K562 (cell line): ENCODE measurements at regions not wholly inside any gene's neighbourhood (a gene's known extent, or its start where the extent isn't known, plus 50 kb on each side); places are given as distances from the start of the nearest gene placed in this dataset.

Experiments used
- ATAC-seq: fragments of 200-7000 bp; cut with Tn5 transposase; 3 replicates; pipeline ENCODE4 v1.9.1; 2020; ENCODE audit warnings: moderate library complexity
- BruUV-seq: library from RNA; stranded (reverse); fragments of 400-500 nt; replicated peaks from 2 replicates; lab custom pipeline; 2021; lab: Mats Ljungman, UMichigan
- CTCF ChIA-PET: fragments of 300-600 bp; formaldehyde crosslinking; extraction: SDS; loops from one replicate; lab custom pipeline; 2021; ENCODE audit warnings: low intra/inter-chr PET ratio; lab: Yijun Ruan, JAX
- POLR2A ChIA-PET: fragments of 300-600, 350-650 bp; sonication (Branson Sonifier 250); formaldehyde crosslinking; extraction: SDS; loops from one replicate; lab custom pipeline; 2021; ENCODE audit warnings: antibody characterized with exemption, inconsistent platforms; lab: Yijun Ruan, JAX
- DNase-seq, 4 experiments: peaks; one replicate each; pipeline versions ENCODE4 v3.0.0 to v3.0.0-alpha.2; 2011 to 2018; ENCODE audit warnings: low spot score in 3 of 4, mixed read lengths in 3 of 4; ENCODE audit errors: extremely low read depth in 1 of 4
- FAIRE-seq: peaks from 2 replicates; lab custom pipeline; 2011; peaks lifted over from hg19 to GRCh38; lab: Jason Lieb, UNC
- H2AFZ ChIP-seq: 2 replicates; pipeline ENCODE4 v1.6.0; 2011; ENCODE audit warnings: low read depth, low read length, control low read depth, inconsistent platforms
- H3K27ac ChIP-seq: fragments of 200-600 bp; 3 replicates; pipeline ENCODE4 v1.8.0; 2011; ENCODE audit warnings: low read depth, mild to moderate bottlenecking, control low read depth, inconsistent platforms, low read length, moderate library complexity, mixed read lengths; ENCODE audit errors: extremely low read depth
- H3K27me3 ChIP-seq, 2 experiments: fragments of 300-600 bp in 1 of 2; 2 replicates in 1 of 2; 3 replicates in 1 of 2; pipeline versions ENCODE4 v1.6.0 to v1.8.0; 2011; ENCODE audit warnings: inconsistent platforms in 2 of 2, low read length in 2 of 2, mild to moderate bottlenecking in 1 of 2, mixed read lengths in 1 of 2, moderate library complexity in 1 of 2; ENCODE audit not compliant: control insufficient read depth in 2 of 2, insufficient read depth in 2 of 2
- H3K36me3 ChIP-seq: fragments of 300-600 bp; 3 replicates; pipeline ENCODE4 v1.8.0; 2011; ENCODE audit warnings: mild to moderate bottlenecking, low read length, inconsistent platforms; ENCODE audit not compliant: control insufficient read depth, insufficient read depth
- H3K4me1 ChIP-seq, 2 experiments: fragments of 200-600 bp in 1 of 2; replicated peaks in 1 of 2; 2 replicates in 1 of 2; 3 replicates in 1 of 2; pipeline versions ENCODE4 v1.5.1 to v1.8.0; 2011; ENCODE audit warnings: inconsistent platforms in 2 of 2, low read length in 2 of 2, mild to moderate bottlenecking in 1 of 2, mixed read lengths in 1 of 2, moderate library complexity in 1 of 2; ENCODE audit not compliant: control insufficient read depth in 2 of 2, insufficient read depth in 2 of 2
- H3K4me2 ChIP-seq: 2 replicates; pipeline ENCODE4 v1.6.1; 2011; ENCODE audit warnings: low read length, control low read depth, inconsistent platforms, mixed read lengths; ENCODE audit not compliant: insufficient read depth
- H3K4me3 ChIP-seq: fragments of 200-600 bp; sonication (generic), shearing (Covaris generic); 2 replicates; pipeline ENCODE4 v1.5.1; 2016; ENCODE audit warnings: control low read depth, inconsistent platforms
- H3K79me2 ChIP-seq: fragments of 200-600 bp; 3 replicates; pipeline ENCODE4 v1.8.0; 2011; ENCODE audit warnings: low read length, inconsistent platforms; ENCODE audit not compliant: control insufficient read depth, insufficient read depth
- H3K9ac ChIP-seq, 2 experiments: 2 replicates each; pipeline versions ENCODE4 v1.6.0 to v1.6.1; 2011; ENCODE audit warnings: low read depth in 2 of 2, low read length in 2 of 2, control low read depth in 1 of 2, inconsistent platforms in 1 of 2, mild to moderate bottlenecking in 1 of 2, mixed read lengths in 1 of 2; ENCODE audit not compliant: insufficient read depth in 1 of 2
- H3K9me1 ChIP-seq: one replicate; pipeline ENCODE4 v1.6.0; 2011; ENCODE audit warnings: inconsistent platforms, mild to moderate bottlenecking, low read length, moderate library complexity; ENCODE audit not compliant: control insufficient read depth, insufficient read depth
- H3K9me3 ChIP-seq: replicated peaks from 2 replicates; pipeline ENCODE4 v1.5.1; 2011; ENCODE audit warnings: low read depth, low read length, inconsistent platforms; ENCODE audit not compliant: control insufficient read depth, insufficient read depth
- H4K20me1 ChIP-seq: replicated peaks from 2 replicates; pipeline ENCODE4 v1.6.1; 2011; ENCODE audit warnings: low read length, inconsistent platforms, mixed read lengths; ENCODE audit not compliant: control insufficient read depth, insufficient read depth
- AFF1 ChIP-seq, 2 experiments: fragments of 450-650 bp; IDR thresholded peaks; 2 replicates each; pipeline ENCODE4 v1.6.1; 2018; ENCODE audit warnings: mild to moderate bottlenecking in 2 of 2, low read depth in 1 of 2; ENCODE audit not compliant: partially characterized antibody in 2 of 2
- BRF2 ChIP-seq: IDR thresholded peaks from 3 replicates; pipeline ENCODE4 v1.6.1; 2011; ENCODE audit warnings: borderline replicate concordance, mild to moderate bottlenecking; ENCODE audit not compliant: insufficient read length, insufficient read depth
- CBX5 ChIP-seq: IDR thresholded peaks from 2 replicates; pipeline ENCODE4 v1.6.1; 2014; ENCODE audit warnings: low read depth, borderline replicate concordance
- EZH2 ChIP-seq: IDR thresholded peaks from 2 replicates; pipeline ENCODE4 v1.6.1; 2012; ENCODE audit warnings: low read depth, mild to moderate bottlenecking, inconsistent platforms, low read length, borderline replicate concordance
- HNRNPUL1 ChIP-seq: fragments of 200-400 bp; formaldehyde crosslinking; IDR thresholded peaks from 2 replicates; pipeline ENCODE4 v1.6.1; 2017; ENCODE audit warnings: low read length
- NR2C2 ChIP-seq, 2 experiments: fragments of 200-800 bp in 1 of 2; sonication (Bioruptor generic) in 1 of 2; sonication (generic) in 1 of 2; formaldehyde crosslinking in 1 of 2; IDR thresholded peaks; 2 replicates each; pipeline versions ENCODE4 v1.6.1 to v1.8.0; 2016 to 2022; ENCODE audit warnings: mild to moderate bottlenecking in 1 of 2, missing compliant biosample characterization in 1 of 2, missing genetic modification characterization in 1 of 2, missing genetic modification reagents in 1 of 2
- PCBP1 ChIP-seq: fragments of 200-400 bp; formaldehyde crosslinking; IDR thresholded peaks from 2 replicates; pipeline ENCODE4 v1.6.1; 2018; ENCODE audit warnings: mild to moderate bottlenecking, low read depth, low read length; ENCODE audit not compliant: poor library complexity, severe bottlenecking
- RCOR1 ChIP-seq, 2 experiments: IDR thresholded peaks; 2 replicates each; pipeline ENCODE4 v1.6.1; 2012; ENCODE audit warnings: low read depth in 2 of 2, low read length in 2 of 2, borderline replicate concordance in 1 of 2, improper control_type of control experiment in 1 of 2
- TFAM ChIP-seq: fragments of 250-450 bp; sonication (Bioruptor Pico); conservative IDR thresholded peaks from 2 replicates; pipeline ENCODE4 v1.5.0; 2021; ENCODE audit warnings: mild to moderate bottlenecking, moderate library complexity
- TFAP4 ChIP-seq: sonication (generic); formaldehyde crosslinking; IDR thresholded peaks from 2 replicates; pipeline ENCODE4 v1.8.0; 2022; ENCODE audit warnings: missing genetic modification reagents, mild to moderate bottlenecking, moderate library complexity, borderline replicate concordance
- ZNF699 ChIP-seq: fragments of 250-450 bp; sonication (Bioruptor Pico); IDR thresholded peaks from 2 replicates; pipeline ENCODE4 v1.8.0; 2021; ENCODE audit warnings: mild to moderate bottlenecking, moderate library complexity; ENCODE audit not compliant: insufficient replicate concordance
- ZNF780A ChIP-seq: fragments of 250-450 bp; sonication (Bioruptor Pico); IDR thresholded peaks from 2 replicates; pipeline ENCODE4 v1.5.0; 2021; ENCODE audit warnings: mild to moderate bottlenecking
- WGBS: fragments of 100-300 bp; shearing (Covaris generic); methylation state at CpG from one replicate; pipeline ENCODE4 v1.1.6; 2016; ENCODE audit warnings: low coverage, mixed read lengths; ENCODE audit not compliant: insufficient coverage; ENCODE audit errors: missing lambda C conversion rate; 5-methylcytosine and 5-hydroxymethylcytosine counted together
- in situ Hi-C: fragments of 300-500 bp; cut with MboI; formaldehyde crosslinking; loops from 4 replicates; pipeline ENCODE4 v1.15.0; 2018; ENCODE audit warnings: inconsistent platforms, mixed read lengths
- intact Hi-C: fragments of 100-400 bp; cut with micrococcal nuclease; formaldehyde crosslinking; loops from 2 replicates; pipeline ENCODE4 v1.14.2; 2022

- ChIA-PET POLR2A (no interaction called here), CTCF (no interaction called here)
- intact Hi-C loops (no loop called here), in situ Hi-C loops (no loop called here)
- Histone ChIP-seq H3K9me1 (no peaks in the 10 kb centered on the region), H3K27me3 (no peaks in the 10 kb centered on the region), H4K20me1 (no peaks in the 10 kb centered on the region), H3K36me3 (no peaks in the 10 kb centered on the region), H3K4me3 (no peak overlapping the region), H3K27ac (no peak overlapping the region), H3K79me2 (no peaks in the 10 kb centered on the region), H3K4me2 (no peak overlapping the region), H3K9me3 (no peaks in the 10 kb centered on the region), H3K9ac (no peak overlapping the region), H3K4me1 (no peaks in the 10 kb centered on the region), H2AFZ (no peak overlapping the region)
- FAIRE-seq (no peak), DNase-seq (no peak), ATAC-seq (no peak)
- WGBS: 3% methylated on average over 4 of the region's 4 CpGs
- no TSS peak for BruUV-seq
- TF ChIP-seq NR2C2 (CRISPR knock-in tag; IDR thresholded peaks at IDR 0.05) (no peak), NR2C2 (tag; IDR thresholded peaks at IDR 0.05) (no peak), PCBP1 (no peak), BRF2 (no peak), AFF1 (IDR thresholded peaks at IDR 0.05; ENCODE audit: low read depth in 1 of 2, partially characterized antibody in 2 of 2) (no peak), CBX5 (no peak), ZNF699 (CRISPR knock-in tag) (no peak), HNRNPUL1 (no peak), EZH2 (no peak), ZNF780A (CRISPR knock-in tag) (no peak), TFAP4 (CRISPR knock-in tag) (no peak), RCOR1 (IDR thresholded peaks at IDR 0.05; ENCODE audit: borderline replicate concordance in 1 of 2, low read depth in 2 of 2, low read length in 2 of 2) (no peak), TFAM (no peak)
These were observed 1270.8 kb downstream of the ROBO1 start for GRCh38 chr3:78497021-78497420.
